Activated CD4-positive, alpha-beta T cell treated with anti-CD3 and anti-CD28 coated beads for 1 hour (primary cell): ENCODE measurements at regions not wholly inside any gene's neighbourhood (a gene's known extent, or its start where the extent isn't known, plus 50 kb on each side); places are given as distances from the start of the nearest gene placed in this dataset.

Source experiments
- DNase-seq: peaks from one replicate; pipeline ENCODE4 v3.0.0-alpha.2; 2020

DNA sequence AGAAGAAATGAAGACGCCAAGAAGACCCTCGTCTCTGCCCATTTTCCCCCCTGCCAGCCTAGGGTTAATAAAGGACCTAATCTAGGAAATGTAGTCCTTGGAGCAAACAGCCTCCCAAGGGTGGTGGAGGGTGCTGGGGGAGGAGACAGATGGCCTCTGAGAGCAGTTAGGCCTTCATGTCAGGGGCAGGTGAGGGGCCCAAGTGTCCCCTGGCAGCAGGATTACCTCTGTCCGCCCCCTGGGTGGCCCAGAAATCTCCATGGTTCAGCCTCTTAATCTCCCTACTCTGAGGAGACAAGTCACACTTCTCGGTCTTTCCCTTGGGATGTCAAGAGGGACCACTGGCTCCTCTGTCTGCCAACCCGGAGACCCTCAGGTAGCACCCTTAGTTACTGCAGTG lies 365.4 kb upstream of the TNRC6C start:
- no peak for DNase-seq

DNA sequence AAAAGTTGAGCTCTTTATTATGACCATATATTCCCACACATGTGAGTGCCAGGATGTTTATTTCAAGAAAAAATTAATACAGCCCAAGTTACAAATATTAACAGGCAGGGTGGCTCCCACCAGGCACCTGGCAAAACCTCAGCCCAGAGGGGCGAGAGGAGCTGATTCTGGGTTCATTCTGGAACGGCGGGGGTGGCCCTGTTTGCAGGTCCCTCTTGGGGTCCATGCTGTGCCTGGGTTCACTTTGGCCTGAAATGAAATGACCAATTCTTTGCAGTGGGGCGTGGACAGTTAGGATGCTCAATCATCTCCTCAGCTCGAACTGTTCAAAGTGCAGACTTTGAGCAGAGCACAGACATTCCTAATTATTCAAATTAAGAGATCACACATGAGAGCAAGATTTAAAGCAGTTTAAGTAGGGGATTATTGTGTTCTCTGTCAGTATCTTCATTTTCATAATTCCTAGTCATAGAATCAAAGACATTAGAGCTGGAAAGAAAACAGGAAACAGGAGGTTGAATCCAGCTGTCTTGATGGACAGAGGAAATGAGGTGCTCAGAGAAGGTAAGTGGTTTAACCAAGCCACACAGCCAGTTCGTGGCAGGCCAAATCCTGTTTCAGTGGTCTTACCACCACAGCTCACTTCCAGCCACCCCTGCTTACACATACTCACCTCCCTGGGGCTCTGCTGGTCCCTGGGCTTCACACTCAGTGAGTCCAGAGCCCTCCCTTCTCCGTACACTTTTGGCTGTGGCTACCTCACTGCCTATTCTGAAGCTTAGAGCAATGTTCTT lies 363.9 kb upstream of the TNRC6C start:
- DNase-seq: no peak

DNA sequence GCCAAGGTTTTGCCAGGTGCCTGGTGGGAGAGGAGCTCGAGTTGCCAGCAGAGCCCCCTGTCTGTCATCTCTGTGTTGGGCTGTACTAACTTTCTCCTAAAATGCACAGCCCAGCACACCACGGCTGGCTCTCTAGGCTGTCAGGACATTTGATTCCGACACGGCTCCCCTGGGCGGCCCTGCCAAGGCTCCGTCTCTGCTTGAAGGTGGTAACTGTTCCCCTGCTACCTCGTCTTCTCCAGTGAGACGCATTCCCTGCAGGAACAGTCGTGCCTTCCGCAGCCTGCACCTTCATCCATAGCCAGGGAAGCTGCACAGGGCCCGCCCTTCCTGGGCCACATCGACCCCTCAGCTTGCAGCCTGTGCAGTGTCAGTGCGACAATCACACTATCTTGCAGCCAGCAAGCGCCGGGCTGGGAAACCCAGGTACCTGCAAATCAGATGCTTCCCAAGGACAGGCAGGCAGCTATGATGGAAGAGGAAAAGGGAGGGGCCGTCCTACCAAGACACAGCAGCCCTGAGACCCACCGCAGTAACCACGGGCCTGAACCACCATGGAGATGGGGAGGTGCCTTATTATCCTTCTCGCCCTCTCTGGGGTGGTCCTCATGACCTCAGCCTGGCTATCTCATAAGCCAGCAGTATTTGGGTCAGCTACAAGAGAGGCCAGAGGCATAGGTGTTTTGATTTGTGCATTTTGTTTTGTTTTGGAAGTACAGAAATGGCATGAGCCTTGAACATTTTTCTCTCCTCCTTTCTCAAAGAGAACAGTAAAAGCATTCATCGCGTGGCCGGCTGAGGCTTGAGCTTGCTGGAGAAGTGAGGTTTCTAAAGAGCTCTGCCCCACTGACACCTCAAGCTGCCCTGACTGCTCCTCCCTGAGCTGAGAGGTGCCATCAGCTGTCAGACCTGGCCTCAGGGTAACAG lies 361.7 kb upstream of the TNRC6C start:
- no peak for DNase-seq

DNA sequence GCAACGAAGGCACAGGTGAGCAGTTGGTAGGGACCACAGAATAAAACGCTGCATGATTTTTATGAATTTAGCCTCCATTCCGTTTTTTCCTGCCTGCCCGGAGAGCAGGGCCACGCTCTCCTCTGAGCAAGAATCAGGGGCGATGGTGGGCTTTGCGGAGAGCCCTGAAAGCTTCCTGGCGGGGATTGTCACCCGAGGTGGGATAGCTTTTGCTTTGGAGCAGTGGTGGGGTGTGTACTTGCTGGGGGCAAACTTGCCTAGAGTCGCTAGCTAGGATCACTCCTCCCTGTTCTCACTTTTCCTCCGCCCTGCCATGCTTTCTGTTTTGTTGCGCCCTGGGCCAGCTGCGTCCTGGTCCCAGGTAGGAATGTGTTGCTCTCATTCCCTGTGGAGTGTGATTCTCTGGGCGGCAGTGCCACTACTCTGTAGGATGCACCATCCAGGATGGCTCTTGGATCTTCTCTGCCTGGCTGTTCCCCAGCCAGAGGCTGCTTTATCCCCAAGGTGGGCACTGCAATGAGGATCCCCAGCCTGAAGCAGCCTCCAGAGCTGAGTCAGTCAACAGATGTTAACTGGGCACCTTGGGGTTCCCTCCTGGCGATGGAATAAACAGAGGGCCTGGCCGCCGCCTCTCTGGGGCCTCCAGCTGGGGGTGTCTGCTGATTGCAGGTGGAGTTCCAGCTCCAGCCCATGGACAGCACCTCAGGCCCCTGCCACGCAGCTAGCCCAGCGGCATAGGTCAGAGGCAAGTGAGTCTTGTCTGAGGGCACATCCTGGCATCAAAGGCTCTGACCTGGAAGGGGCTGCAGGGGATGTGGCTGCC lies 360.9 kb upstream of the TNRC6C start:
- DNase-seq: no peak

DNA sequence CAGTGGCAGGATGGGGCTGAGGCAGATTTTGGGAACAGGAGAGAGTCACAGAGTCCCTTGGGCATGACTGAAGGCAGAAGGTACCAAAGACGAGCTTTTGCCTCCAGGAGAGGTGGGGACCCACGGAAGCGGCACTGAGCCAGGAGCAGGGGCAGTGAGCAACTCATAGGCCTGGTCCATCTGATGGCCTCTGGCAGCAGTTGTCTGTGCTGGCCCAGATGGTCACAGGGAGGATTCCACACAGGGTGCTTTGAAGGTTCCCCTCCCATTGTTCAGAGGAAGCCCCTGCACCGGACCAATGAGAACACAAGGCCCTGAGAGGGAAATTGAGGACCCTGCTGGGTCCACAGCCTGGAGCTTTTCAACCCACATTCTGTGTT lies 360.3 kb upstream of the TNRC6C start:
- DNase-seq: no peak

DNA sequence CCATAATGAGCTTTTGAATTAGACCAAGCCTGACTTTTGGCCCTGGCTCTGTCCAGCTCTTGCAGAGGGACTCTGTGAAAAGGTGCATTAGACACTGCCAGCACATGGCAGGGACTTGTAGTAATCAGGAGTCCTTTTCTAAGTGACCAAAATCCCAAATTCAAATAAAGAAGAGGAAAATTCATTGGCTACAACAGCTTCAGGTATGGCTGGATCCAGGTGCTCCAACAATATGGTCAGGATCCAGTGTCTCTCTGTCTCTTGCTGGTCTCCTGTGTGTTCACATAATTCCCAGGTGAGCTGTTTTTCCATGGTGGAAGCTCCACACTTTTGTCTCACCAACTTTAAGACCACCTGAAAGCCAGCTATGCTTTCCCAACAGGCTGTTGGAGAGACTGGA lies 358.8 kb upstream of the TNRC6C start:
- DNase-seq: no peak

DNA sequence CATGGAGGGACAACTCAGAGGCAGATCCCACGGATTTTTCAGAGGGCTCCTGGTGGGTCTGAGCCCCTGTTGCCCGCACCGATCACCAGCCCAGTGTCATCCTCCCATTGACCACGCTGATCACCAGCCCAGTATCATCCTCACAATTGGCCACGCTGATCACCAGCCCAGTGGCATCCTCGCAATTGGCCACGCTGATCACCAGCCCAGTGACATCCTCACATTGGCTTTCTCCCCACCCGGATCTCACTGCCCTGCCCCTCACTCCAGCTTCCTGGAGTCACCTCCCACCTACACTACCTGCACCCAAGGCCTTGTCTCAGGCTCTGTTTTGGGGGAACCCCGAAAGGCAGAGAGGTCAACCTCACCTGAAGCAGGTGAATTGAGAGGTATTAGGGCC lies 358.2 kb upstream of the TNRC6C start:
- no peak for DNase-seq

DNA sequence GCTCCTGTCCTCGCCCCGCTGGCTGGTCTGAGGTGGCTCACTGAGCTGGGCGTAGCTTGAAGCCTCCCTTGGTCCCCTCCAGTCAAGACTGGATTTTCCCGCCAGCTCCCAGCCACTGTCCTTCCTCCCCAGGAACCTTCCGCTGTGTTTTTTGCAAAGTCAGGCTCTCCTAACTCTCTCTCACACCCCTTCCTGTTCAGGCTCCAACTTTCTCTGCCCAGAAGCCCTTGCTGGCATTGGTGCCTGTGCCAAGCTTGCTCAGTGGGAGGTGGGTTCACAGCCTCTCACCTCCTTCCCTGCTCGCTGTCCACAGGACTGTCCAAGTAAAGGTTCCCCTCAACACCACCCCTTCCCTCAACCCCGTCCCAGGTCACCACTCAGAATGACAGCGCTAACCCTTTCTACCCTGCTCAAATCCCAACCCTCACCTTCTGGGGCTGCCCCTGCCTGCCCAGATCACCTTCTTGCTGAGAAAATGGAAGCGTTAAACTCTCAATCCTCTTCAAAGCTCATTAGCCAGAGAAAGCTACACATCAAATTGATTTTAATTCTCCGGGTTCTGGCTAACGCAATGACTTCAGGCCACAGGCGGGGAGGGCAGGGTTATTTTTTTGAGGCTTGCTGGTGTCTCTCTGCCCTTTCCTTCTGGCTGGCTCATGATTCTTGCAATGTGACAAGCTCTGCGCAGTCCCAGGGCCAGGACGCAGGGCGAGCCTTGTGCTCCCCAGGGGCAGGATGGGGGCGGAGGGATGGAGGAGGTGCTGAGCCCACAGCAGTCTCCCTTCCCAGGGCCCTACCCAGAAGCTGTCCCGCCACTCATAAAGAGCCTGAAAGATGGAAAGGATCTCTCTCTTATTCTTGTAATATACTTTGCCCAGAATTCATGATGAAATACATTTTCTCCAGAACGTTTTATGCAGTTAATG lies 357.2 kb upstream of the TNRC6C start:
- no peak for DNase-seq

DNA sequence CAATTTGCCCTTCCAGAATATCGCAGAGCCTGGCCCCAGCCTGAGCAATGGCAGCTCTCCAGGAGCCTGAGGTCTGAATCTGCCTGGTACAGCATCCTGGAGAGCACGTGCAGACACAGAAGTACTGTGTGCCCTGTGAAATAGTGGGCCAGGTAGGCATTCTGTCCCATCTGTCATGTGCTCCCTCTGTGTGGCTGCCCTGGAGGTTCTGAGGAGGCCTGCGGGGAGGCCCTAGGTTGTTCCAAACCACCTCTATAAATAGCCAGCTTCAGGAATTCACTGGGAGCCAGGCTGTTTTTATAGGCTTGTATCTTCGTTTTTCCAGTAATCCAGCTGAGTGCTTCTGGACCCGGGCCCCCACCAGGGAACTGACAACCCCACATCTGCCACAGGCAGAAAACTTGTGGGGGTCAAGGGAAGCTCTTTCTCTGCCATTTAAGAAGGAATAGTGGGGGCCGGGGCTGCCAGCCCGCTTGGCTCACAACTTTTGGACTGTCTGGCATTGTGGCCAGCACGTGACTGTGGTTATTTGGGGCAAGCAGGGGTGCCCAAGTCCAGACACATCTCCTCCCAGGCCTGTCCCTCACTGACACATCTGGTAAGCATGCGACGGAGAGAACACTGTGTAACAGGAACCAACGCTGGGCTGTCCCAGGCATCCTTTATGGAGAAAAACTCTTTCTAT lies 356.3 kb upstream of the TNRC6C start:
- no peak for DNase-seq

DNA sequence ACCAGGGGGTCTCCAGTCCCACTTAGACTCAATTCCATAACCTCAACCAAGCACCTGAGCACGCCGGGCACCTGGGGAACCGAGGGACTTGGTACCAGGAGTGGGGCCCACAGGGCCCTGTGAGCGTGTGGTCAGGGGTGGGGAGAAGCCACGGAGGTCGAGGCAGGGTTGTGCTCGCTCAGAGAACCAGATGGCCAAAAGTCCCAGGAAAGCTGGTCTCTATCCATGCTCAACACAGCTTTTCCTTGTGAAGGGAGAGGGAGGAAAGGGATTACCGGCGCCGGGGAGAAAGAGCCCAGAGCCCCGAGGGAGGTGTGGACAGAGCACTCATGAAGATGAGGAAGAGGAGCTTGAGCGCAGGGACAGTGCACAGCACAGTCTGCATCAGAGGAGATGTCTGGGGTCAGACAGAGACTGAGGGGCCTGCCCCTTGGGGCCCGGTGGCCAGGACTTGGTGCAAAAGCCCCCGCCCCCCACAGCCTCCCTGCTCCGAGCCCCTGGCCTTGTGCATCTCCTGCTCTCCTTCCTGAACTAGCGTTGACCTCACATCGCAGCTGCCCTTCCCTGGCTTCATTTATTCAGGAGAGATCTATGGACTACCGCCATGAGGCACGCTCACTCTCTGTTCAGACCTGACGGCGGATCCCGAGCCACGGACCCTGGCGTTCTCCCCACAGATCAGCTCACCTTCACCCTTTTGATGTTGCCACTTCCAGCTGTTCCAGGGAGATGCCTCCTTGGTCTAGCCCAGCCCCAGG lies 355.4 kb upstream of the TNRC6C start:
- no peak for DNase-seq

DNA sequence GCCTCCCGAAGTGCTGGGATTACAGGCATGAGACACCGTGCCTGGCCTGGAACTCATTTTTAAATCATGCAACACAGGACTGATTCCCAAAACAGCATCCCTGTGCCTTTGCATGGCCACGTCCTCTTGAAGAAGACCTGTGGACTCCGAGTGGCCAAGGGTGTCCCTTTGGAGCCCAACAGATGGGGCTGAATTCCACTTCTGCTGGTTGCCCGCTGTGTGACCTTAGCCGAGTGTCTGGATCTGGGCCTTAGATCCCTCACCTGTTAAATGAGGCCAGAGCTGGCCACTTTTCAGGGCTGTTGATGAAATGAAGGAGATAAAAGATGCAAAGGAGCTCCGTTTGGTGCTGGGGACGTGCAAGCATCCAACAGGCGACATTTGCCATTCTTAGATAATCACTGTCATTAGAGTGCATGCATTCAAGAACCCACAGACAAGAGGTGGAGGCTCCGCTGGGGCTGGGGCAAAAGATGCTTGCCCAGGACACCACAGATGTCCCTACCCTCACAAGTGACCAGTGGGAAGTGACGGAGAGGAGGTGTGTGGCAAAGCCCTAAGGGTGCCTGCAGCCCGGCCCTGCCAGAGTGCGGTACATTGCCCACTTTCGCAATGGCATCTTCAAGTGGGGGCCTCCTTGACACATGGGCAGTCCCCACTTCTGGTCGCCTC lies 354.1 kb upstream of the TNRC6C start:
- no peak for DNase-seq

DNA sequence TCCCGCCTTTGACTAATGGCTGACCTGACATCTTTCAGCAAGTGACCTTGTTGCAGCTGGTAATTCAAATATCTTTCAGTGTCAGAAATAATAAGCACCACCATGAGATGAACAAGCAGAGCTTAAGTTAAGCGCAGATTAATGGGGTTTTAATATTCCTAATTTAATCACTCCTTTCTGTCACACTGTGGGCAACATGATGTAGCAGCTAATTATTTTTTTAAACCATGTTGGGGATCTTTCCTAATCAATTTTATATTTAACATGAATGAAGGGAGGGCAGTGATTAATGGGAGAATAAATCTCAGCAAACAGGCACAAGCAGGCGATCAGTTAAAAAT lies 353.6 kb upstream of the TNRC6C start:
- no peak for DNase-seq

DNA sequence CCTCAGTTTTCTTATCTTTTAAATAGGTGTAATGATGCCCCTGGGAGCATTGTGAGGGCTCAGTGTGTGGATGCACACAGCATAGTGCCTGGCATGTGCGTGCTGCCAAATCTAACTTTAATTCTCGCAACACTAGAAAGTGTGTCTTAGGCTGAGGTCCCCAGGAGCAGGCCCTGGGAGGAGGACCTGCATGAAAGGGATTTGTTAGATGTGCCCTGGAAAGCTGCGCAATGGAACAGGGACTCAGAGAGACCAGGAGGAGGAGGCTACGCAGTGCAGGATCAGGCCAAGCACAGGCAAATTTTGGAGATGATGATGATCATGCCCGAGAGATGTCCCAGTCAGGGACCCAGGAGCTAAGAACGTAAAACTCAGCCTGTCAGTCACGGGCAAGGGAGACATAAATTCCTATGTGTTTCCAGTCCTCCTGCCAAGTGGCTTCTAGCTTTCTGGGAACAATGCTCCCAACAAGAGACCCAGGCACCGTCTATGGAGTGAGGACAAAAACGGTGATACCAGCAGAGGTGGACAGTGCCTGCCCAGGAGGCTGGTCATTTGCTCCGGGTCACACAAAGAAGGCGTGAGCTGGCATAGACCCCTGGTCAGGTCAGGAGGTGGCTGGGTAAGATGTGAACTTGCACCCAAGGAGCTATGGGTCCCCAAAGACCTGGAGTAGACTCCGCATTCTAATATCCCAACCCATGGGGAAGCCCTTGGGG lies 352.2 kb upstream of the TNRC6C start:
- DNase-seq: no peak

DNA sequence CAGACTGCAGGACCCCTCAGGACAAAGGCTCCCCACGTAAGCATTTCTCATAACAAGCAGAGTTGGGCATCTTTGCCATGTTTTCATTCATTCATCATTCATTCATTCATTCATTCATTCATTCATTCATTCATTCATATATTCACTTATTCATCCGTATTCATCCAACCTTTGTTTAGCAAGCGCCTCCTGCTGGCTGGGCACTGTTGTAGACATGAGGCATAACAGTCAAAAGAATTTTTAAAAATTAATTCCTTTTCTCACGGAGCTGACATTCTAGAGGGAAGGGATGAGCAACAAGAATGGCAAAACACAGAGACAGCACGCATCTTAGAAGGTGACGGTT lies 351.7 kb upstream of the TNRC6C start:
- DNase-seq: no peak

DNA sequence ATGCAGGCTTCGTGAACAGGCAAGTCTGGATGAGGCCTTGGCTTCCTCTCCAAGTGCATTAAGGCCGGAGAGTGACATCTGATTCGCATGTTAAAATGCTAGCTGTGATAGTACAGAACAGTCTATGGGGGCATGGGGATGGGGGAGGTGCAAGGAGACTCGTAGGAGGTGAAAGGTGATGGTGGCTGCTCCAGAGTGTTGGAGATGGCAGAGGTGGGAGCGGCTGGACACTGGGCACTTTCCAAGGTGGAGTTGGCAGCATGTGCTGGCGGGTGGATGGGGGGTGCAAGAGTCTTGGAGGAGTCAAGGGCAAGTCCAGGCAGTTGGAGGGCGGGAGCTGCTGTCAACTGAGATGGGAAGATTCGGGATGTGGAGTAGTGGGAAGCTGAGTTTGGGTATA lies 350.9 kb upstream of the TNRC6C start:
- no peak for DNase-seq

DNA sequence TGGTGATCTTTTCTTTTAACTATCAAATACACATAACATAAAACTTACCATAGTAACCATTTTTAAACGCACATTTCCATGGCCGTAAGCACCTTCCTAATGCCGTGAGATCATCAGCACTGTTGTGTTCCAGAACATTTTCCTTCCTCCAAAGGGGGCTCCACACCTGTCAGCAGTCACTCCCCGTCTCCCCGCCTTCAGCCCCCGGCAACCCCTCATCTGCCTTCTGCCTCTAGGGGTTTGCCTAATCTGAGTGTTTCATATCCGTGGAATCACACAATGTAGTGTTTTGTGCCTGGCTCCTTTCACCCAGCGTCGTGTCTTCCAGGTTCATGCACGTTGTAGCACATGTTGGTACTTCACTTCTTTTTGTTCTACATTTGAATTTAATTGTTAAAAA lies 350.1 kb upstream of the TNRC6C start:
- DNase-seq: no peak

DNA sequence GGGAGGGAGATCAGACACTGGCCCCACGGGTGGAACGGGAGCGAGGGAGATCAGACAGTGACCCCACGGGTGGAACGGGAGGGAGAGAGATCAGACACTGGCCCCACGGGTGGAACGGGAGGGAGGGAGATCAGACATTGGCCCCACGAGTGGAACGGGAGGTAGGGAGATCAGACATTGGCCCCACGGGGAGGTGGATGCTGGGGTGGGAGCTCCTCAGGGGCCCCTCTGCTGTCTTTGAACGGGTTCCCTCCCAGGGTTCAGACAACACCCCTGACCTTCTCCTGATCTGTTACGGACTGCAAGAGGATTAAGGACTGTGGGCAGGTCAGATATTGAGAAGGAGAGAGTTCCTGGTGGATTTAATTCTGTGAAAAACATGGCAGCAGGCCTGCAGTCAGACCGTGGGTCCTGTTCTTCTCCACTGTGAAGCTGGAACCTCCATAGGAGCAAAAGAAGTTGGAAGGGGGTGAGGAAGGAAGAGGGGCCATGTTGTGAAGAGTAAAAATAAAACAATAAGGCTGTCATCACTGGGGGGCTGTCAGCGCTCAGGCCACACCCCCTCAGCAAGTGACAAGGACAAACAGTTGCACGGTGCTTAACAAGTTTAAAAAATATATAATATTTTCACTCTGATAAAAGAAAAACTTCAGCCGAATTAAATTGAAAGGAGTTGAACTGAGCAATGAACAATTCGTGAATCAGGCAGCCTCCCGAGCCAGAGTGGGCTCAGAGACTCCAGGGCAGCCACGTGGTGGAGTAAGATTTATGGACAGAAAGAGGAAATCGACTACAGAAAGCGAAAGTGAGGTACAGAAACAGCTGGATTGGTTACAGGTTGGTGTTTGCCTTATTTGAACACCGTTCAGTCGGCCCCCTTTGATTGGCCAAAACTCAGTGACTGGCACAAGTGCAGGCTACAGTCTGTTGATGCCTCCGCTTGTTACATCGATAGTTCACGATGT lies 348.7 kb upstream of the TNRC6C start:
- peak; percentile 40 for DNase-seq

DNA sequence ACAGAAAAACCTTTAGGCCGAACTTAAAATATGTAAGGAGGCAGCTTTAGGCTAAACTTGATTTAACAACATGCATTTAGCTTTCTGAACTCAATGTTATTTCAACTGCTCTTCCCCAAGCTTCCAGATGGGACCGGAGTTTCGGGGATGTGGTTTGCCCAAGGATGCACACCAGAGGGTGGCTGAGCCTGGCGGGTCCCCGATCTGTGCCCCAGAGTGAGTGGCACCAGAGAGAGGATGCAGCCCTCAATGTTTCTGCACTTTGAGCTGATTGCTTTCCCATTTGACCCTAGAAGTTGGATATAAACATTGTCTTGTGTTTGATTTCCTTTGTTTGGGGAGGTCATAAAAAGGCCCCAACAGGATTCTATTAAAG lies 348.0 kb upstream of the TNRC6C start:
- DNase-seq: no peak
